Uterus (tissue), 3 donors: ENCODE measurements at regions not wholly inside any gene's neighbourhood (a gene's known extent, or its start where the extent isn't known, plus 50 kb on each side); places are given as distances from the start of the nearest gene placed in this dataset.

Source experiments
- DNase-seq, 2 donors: peaks; one replicate each; pipeline ENCODE4 v3.0.0-alpha.2; 2019 to 2020
- H3K27ac ChIP-seq, 2 donors: fragments of 200-600 bp; sonication (generic); 1 replicate in 1 of 2; 2 replicates in 1 of 2; pipeline ENCODE4 v1.5.1; 2016 to 2018
- H3K27me3 ChIP-seq, 2 donors: fragments of 200-600 bp; sonication (generic); one replicate each; pipeline ENCODE4 v1.5.1; 2018 to 2019; ENCODE audit warnings: control low read depth in 1 of 2
- H3K36me3 ChIP-seq, 2 donors: fragments of 200-600 bp; sonication (generic); one replicate each; pipeline ENCODE4 v1.5.1; 2019; ENCODE audit warnings: control low read depth in 1 of 2
- H3K4me1 ChIP-seq, 2 donors: fragments of 200-600 bp; sonication (generic); one replicate each; pipeline ENCODE4 v1.5.1; 2018 to 2019; ENCODE audit warnings: control low read depth in 1 of 2
- H3K4me3 ChIP-seq, 2 donors: fragments of 200-600 bp; sonication (generic); 1 replicate in 1 of 2; 2 replicates in 1 of 2; pipeline ENCODE4 v1.5.1; 2018 to 2019; ENCODE audit warnings: mild to moderate bottlenecking in 1 of 2
- H3K9me3 ChIP-seq, 2 donors: fragments of 200-600 bp; sonication (generic); one replicate each; pipeline ENCODE4 v1.5.1; 2019; ENCODE audit warnings: control low read depth in 1 of 2
- CTCF ChIP-seq, 4 experiments: fragments of 200-600 bp in 2 of 4; fragments of 450-650 bp in 2 of 4; sonication (generic) in 2 of 4; IDR thresholded peaks; one replicate each; pipeline ENCODE4 v1.5.1; 2016 to 2019; ENCODE audit warnings: antibody characterized with exemption in 4 of 4, mild to moderate bottlenecking in 2 of 4, moderate library complexity in 1 of 4
- POLR2A ChIP-seq, 2 donors: fragments of 450-650 bp; IDR thresholded peaks; one replicate each; pipeline ENCODE4 v1.6.1; 2016; ENCODE audit warnings: antibody characterized with exemption in 2 of 2, mild to moderate bottlenecking in 1 of 2, moderate library complexity in 1 of 2
- intact Hi-C: fragments of 100-400 bp; cut with DNase I; formaldehyde crosslinking; loops from one replicate; pipeline ENCODE4 v1.15.1; 2023; ENCODE audit warnings: low total_unique reads
- donor health status: DM: yes; HTN: yes; CAD: no.

DNA sequence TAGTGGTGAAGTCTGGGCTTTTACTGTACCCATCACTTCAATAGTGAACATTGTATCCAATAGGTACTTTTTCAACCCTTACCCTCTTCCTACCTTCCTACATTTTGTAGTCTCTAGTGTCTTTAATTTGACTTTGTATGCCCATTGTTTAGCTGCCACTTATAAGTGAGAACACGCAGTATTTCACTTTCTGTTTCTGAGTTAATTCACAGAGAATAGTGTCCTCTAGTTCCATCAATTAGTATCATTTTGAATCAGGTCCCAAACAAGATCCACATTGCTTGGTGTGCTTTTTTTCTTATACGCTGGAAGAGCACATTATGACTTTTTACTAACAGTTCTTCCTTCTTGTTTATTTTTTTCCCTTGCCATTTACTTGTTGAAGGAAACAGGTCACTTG lies 176.0 kb upstream of the WDFY3 start:
- Histone ChIP-seq H3K27me3 (no peaks in the 10 kb centered on the region), H3K4me1 (no peaks in the 10 kb centered on the region), H3K36me3 (no peaks in the 10 kb centered on the region), H3K4me3 (no peak overlapping the region), H3K9me3 (no peaks in the 10 kb centered on the region), H3K27ac (no peak overlapping the region)
- intact Hi-C loops = no loop called here
- DNase-seq = no peak
- TF ChIP-seq POLR2A (IDR thresholded peaks at IDR 0.05) = no peak

GRCh38 chr4:85147481-85148076 lies 181.1 kb upstream of the WDFY3 start:
- TF ChIP-seq POLR2A (IDR thresholded peaks at IDR 0.05) (no peak), CTCF (IDR thresholded peaks at IDR 0.05) (peak; percentile 48 to 62 (median 51))
- Histone ChIP-seq H3K4me1 (no peaks in the 10 kb centered on the region), H3K27me3 (no peaks in the 10 kb centered on the region), H3K9me3 (no peaks in the 10 kb centered on the region), H3K4me3 (no peak overlapping the region), H3K36me3 (no peaks in the 10 kb centered on the region), H3K27ac (no peak overlapping the region)
- peak in 1 of 2 donors; percentile 34 for DNase-seq
- intact Hi-C loops = no loop called here

GRCh38 chr4:85149676-85150075 lies 183.2 kb upstream of the WDFY3 start:
- TF ChIP-seq POLR2A (IDR thresholded peaks at IDR 0.05) (no peak), CTCF (IDR thresholded peaks at IDR 0.05) (no peak)
- H3K36me3 ChIP-seq = no peaks in the 10 kb centered on the region
- H3K27ac ChIP-seq = no peak overlapping the region
- intact Hi-C loops = no loop called here
- DNase-seq = no peak
- no peak overlapping the region for H3K4me3 ChIP-seq
- no peaks in the 10 kb centered on the region for H3K27me3 ChIP-seq
- H3K4me1 ChIP-seq = no peaks in the 10 kb centered on the region
- H3K9me3 ChIP-seq = no peaks in the 10 kb centered on the region

DNA sequence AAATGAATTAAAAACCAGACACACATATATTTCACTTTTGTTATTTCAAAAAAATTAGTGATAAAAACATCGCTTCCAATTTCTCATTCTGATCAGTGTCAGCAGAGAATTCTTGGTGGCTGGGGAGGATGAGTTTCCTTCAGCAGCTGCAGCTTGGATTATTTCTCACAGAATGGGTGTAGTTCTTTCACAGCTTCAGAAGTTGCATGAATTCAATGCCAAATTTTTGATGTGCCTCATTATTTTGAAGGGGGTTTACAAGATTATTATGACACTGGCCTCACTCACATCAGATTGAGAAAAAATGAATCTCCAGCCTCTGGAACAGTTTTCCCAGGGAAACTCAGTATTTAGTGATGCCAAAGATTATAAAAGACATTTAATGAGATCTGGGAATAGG lies 184.9 kb upstream of the WDFY3 start:
- Histone ChIP-seq H3K4me1 (no peaks in the 10 kb centered on the region), H3K9me3 (no peaks in the 10 kb centered on the region), H3K27me3 (no peaks in the 10 kb centered on the region), H3K4me3 (no peak overlapping the region), H3K36me3 (no peaks in the 10 kb centered on the region), H3K27ac (no peak overlapping the region)
- TF ChIP-seq CTCF (IDR thresholded peaks at IDR 0.05) = no peak
- TF ChIP-seq POLR2A (IDR thresholded peaks at IDR 0.05) = no peak
- DNase-seq = no peak
- intact Hi-C loops = no loop called here

GRCh38 chr4:85151786-85152185 lies 185.3 kb upstream of the WDFY3 start:
- Histone ChIP-seq H3K27ac (no peak overlapping the region), H3K27me3 (no peaks in the 10 kb centered on the region), H3K9me3 (no peaks in the 10 kb centered on the region), H3K4me3 (no peak overlapping the region), H3K4me1 (no peaks in the 10 kb centered on the region), H3K36me3 (no peaks in the 10 kb centered on the region)
- intact Hi-C loops = no loop called here
- TF ChIP-seq POLR2A (IDR thresholded peaks at IDR 0.05) (no peak), CTCF (IDR thresholded peaks at IDR 0.05) (no peak)
- DNase-seq = no peak

- Histone ChIP-seq H3K9me3 (no peaks in the 10 kb centered on the region), H3K4me1 (no peaks in the 10 kb centered on the region), H3K27ac (no peak overlapping the region), H3K27me3 (no peaks in the 10 kb centered on the region), H3K36me3 (no peaks in the 10 kb centered on the region), H3K4me3 (no peak overlapping the region)
- intact Hi-C loops = no loop called here
- DNase-seq = no peak
- TF ChIP-seq POLR2A (IDR thresholded peaks at IDR 0.05) (no peak), CTCF (IDR thresholded peaks at IDR 0.05) (no peak)
These were observed 186.0 kb upstream of the WDFY3 start for GRCh38 chr4:85152480-85152879.
